Inflammatory macrophage treated with lipopolysaccharide for 4 hours (primary cell): ENCODE measurements at regions not wholly inside any gene's neighbourhood (a gene's known extent, or its start where the extent isn't known, plus 50 kb on each side); places are given as distances from the start of the nearest gene placed in this dataset.

Experiments
- DNase-seq: peaks from one replicate; pipeline ENCODE4 v3.0.0-alpha.2; 2020

DNA sequence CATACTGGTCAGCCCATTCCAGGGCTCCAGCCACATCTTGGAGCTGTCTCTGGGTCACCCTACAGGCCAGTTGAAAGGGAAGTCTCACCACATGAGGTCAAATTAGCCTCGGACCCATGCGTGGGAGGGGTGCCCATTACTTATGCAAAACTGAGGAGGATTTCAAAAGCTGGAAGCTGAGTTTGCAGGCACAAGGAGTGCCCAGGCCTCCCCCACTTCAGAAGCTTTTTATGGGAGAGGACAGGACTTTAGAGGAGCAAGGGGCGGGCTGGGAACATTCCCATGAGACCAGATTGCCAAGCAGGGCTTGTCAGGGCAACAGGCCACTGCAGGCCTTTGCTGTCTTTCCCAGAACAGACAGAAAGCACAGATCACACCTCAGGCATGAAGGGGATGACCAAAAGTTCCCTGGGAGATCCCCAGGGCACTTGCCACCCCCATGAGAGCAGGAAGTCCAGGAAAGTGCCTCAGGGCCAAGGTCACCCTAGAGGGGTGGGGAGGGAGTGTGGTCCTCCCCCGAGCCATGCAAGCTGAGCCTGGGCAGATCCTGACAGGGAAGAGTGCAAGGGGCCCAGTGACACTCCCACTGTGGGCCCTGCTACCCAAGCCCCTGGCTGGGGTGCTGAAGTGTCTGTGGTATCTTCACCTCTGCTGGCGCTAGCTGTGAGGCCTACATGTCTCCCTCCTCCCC, 267.7 kb downstream of the BCL11A start:
- peak; percentile 27 for DNase-seq

DNA sequence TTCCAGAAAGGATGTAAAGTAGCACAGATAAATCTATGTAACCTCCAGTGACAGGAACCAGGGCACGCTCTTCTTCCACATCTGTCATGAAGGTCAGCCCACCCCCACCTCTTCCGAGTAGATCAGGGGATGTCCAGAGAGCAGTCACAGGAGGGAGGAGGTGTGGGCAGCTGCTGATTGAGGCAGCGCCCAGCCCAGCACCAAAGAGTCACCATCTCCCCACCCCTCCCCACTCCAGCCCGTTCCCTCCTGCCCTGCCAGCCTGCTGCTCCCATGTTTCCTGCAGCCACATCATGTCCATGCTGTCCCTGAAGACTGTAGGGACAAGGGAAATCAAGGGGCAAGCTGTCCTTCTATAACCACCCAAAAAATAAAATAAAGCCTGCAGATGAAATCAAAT, 269.8 kb downstream of the BCL11A start:
- DNase-seq: no peak

DNA sequence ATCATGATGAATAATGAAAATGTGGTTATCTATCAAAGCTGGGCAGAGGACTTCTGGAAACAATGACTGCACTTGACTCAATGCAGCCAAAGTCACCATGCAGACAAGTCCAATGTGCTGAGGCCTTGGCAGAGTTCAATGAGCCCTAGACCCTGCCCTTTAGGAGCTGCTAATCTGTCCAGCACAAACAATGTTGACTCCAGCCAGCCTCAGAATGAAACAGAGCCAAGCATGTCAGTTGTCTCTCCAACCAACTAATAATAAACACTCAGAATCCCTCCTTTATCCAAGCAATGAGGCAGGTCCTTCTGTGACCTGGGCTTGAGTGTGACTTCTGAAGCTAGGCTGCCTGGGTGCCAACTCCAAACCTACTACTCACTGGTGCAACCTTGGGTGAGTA, 270.6 kb downstream of the BCL11A start:
- no peak for DNase-seq

DNA sequence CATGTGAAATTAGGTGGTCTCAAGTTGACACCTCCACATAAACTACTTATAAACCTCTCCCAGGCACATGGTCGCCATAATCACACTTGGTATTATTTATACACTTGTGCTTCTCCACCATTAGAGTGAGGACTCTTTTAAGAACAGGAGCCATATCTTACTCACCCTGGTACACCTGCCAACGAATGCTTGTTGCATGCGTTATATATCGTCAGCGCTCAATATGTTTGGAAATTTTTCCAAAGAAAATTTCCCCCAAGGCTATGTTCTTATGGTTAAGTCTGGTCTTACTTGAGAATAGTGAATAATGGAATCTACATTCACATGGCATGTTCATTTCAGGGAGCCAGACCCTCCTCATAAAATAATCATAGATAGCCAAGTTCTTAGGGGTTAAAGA, 271.7 kb downstream of the BCL11A start:
- DNase-seq: no peak

DNA sequence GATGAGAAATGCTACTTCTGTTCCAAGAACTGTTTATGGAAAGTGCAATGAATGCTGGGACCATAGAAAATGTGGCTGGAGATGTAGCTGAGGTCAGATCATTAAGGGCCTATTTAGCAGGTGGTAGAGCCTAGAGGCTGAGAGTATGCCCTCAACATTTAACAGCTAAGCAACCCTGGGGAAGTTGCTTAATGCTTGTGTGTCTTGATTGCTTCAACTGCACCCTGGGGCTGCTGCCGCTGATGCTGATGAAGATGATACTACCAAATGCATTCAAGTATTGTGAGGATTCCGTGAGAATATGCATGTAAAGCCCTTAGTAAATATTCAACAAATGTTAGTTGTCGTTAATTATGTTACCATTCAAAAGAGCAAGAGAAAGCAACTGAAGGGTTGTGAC, 273.2 kb downstream of the BCL11A start:
- no peak for DNase-seq

DNA sequence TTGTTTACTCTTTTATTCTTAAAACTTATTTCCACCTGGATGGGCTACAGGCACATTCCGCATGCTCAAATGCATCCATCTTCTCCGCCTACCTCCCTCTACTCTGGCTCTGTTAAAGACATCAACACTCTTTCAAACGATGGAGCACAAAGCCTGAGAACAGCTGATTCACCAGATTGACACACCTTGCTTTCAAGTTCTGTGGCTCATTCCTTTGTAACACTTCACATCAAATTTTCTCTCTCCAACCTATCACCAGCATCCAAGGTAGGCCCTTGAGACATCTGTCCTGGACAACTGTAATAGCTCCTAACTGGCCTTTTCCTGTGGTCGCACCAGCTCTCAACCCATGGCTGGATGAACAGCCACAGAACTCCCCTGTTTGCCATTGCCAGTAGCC, 274.5 kb downstream of the BCL11A start:
- DNase-seq: no peak

DNA sequence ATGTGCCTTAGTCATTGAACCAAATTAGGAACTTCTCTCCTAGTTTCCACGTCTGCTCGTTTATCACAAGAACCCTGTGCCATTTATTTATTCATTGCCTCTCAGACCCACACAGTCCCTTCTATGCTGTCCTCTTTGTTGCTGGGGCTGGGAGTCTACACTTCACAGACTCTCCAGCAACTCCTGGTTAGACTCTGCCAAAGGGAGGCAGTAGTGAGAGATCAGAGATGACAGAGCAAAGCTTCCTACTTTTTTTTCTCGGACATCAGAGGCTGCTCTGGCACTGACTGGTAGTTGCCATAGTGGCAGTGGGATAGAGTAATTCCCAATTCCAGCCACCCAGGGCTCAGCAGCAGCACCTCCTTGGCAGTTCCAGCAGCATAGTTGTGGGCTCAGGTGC, 277.5 kb downstream of the BCL11A start:
- DNase-seq: no peak

DNA sequence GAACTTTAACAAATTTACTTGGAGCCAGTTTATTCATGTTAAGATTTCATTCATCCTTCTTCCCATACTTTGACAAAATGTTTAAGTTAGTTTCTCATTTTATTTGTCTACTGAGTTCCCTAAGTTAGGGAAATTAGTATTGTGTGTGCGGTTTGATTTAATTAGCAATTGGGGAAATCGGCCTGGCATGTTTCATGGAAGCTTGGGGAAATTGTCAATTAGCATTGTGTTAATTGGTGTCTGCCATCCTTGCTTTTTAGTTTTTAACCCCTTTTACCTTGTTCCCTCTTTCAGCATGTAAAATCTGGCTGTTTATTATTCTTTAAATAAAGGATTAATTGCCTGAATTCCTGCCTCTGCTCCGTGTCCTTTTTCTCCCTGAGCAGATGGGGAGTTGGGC, 279.6 kb downstream of the BCL11A start:
- DNase-seq: no peak

DNA sequence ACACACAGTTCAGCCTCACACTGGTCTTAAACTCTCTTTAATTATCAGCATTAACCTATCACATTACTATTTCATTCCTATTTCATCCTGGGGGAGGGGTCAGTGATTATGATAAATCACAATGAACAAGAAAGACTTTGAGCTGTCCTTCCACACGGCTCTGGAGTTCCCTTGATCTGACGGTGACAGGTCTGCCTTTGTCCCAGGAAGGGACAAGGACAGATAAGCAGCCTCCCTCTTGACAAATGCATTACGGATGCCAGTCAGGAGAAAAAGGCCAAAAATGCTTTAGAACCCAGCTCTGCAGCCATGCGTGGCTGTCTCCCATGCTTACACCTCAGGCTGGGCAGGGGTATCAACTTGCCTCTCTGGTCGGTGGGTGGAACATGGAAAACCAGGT, 281.7 kb downstream of the BCL11A start:
- no peak for DNase-seq

DNA sequence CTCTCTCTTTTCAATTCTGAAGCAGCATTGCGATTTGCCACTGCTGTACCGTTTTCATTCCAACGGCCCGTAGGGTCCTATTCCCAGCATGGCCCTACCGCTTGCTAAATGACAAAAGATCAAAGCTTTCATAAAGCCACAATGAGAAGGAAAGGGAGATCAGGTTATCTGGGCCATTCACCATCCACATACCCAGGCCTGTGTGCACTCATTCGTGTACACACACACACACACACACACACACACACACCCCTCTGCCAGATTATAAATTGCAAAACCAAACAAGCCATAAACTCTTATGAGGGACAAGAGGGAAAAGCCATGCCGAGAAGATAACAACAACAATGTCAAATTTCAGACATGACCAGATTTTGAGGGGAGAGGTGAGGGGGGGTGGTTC, 282.3 kb downstream of the BCL11A start:
- no peak for DNase-seq

DNA sequence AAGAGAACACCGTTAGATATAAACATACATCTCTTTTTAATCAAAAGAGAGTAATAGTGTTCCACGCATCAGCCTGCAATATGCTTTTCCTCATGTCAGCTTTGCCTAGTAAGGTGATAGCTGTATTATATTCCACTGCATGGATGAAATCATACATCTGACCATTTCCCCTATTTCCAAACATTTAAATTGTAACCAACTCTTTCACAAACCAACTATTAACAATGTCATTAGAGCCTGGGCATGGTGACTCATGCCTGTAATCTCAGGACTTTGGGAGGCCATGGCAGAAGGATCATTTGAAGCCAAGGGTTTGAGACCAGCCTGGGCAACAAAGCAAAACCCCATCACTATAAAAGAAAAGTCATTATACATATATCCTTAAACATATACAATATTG, 284.8 kb downstream of the BCL11A start:
- DNase-seq: peak; percentile 62

DNA sequence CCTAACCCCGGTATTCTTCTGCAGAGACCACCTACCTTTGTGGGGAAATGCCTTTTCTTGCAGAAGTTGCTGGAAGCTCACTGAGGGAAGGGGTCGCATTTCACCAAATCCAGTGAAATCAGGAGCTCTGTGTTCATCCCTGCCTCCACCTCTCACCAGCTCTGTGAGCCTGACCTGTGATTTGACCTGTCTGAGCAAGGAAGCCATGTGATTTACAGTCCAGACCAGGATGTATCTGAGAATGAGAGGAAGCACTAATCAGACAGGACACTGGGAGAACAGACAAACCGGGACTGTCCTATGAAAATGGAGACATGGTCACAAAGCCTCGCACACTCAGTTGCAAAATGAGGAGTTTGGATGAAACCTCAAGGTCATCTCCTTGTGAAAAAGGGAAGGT, 285.4 kb downstream of the BCL11A start:
- no peak for DNase-seq

DNA sequence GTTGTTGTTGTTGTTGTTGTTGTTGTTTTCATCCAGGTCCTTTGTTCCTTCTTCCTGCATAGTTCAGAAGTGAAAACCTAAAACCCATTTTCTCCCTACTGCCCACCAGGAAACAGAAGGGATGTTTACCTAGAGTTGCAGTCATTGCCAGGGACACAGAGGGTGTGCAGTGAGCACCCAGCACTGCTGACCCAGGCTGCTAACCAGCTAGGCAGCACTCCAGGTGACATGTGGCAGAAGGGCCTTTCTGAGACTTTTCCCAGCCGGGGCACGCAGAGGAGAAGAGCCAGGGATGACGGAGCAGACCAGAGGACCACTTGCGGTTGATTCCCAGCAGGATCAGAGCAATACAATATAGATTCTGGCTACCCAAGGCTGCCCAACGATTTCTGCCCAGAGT, 286.3 kb downstream of the BCL11A start:
- no peak for DNase-seq

DNA sequence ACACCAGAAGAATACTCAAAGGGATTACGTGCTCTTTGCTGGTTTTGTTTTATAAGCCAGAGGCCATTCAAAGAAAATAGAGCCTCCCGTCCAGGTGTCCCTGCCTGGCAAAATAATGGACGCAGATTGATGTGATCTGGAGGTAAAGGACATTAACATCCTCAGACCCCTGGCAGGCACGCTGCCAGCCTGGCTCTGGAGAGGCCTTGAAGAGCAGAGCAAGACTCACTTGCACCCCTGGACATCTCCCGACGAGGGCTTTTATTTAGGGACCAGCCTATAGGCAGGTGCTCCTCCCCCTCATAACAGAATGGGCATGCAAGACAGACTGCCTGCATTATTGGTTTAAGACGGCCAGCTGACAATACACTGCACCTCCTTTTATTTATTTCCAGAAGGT, 291.3 kb downstream of the BCL11A start:
- DNase-seq: no peak

DNA sequence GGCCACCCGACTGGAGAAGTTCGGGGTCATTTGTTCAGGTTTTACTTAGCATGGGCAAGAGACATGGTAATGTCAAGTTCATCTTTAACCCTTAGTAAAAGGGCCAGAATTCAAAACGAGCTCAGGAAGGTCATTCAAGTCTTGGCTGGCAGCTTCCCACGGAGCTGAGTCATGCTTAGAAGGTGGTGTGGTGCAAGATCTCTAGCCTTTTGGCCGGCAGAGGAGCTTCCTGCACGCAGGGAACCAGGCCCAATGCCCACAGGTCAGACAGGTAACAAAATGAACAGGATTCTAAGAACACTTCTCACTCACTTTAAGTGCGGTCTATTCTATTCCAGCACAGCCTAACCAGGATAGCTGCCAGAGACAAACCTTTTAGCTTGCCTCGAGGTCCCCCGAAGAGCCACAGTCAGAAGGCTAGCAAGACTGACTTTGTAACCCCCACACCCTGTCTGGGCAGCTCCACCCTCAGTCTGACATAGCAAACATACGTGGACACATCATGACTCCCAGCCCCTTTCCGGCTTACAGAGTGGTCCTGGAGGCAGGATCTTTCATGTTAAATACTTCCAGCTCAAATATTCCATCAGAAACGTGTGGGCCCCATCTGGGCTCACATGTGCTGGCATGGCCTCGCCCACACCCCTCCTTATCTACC, 292.7 kb downstream of the BCL11A start:
- DNase-seq: peak; percentile 49

DNA sequence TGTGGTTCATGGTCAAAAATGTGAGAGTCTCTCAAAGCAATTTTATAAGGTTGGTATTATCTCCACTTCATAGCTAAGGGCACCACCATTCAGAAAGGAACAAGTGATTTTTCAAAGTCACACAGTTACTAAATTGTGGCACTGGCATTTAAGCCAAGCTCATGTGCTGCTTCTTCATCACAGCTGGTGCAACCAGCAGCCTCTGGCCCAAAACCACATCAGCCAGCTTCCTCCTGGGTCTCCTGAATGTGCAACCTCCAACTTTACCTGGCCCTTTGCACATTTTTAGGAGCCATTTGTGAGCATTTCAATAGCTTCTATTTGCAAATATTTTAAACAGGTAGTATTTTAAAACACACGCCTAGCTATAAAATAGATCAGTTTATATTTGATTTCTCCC, 293.7 kb downstream of the BCL11A start:
- no peak for DNase-seq

DNA sequence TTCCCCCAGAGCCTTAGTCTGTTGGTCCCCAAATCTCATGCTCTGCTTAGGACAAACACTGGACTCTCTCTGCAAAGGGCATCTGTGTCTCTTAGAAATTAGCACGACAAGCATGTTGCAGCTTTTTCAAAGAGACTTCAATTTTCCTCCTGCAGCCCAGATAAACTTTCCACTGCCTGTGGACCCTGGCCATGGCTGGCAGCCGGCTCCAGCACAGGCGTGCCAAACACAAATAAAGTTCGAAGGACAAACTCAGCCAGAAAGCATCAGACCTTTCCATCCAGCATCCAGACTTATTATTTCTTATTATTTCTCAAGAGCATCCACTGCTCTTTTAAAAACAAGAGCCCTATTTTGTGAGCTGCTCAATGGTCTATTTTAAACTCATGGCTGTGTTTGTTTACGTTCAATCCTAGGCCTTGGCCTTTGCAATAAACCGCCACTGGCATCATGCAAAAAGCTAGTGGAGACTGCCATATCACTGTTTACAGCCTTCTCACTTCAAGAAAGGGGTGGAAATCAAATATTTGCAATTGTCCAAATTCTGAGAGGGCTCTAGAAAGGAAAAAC, 300.8 kb downstream of the BCL11A start:
- DNase-seq: no peak

DNA sequence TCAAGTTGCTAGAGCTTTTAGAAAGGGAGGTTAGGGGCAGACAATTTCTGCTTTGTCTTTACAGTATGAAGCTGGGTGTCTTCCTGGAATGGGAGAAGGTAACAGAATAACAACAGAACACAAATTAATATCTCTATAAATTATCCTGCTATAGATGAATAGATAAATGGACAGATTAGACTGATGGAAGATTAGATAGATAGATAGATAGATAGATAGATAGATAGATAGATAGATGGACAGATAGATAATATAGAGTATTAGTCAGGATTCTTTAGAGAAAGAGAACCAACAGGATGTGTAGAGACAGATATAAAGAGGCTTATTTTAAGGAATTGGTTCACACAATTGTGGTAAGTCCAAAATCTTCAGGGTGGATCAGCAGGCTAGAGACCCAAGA, 302.2 kb downstream of the BCL11A start:
- no peak for DNase-seq

DNA sequence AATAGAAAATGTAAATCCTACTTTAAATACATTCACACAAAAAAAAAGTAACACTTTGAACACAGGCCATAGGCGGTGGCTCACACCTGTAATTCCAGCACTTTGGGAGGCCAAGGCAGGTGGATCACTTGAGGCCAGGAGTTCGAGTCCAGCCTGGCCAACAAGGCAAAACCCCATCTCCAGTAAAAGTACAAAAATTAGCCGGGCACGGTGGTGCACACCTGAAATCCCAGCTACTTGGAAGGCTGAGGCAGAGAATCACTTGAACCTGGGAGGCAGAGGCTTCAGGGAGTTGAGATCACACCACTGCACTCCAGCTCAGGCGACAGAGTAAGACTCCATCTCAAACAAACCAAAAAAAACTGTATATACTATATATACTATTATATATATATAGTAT, 303.6 kb downstream of the BCL11A start:
- DNase-seq: no peak

DNA sequence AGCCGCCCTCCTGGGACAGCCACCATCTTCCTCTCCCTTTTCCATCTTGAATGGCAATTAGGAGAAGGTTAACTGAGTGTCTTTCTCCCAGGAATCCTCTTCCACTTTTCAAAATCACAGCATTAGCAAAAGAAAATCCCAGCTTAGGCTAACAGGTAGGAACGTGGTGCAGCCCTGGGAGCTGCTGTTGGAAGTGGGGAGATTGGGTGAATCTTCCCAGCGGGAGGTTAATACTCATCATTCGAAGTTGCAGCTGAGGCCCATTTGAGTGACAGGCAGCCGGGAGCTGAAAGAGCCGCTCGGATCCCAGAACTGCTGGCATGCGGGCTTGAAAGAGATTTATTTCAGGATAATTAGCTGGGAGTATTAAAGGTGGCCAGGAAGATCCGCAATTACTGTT, 306.0 kb downstream of the BCL11A start:
- DNase-seq: no peak

DNA sequence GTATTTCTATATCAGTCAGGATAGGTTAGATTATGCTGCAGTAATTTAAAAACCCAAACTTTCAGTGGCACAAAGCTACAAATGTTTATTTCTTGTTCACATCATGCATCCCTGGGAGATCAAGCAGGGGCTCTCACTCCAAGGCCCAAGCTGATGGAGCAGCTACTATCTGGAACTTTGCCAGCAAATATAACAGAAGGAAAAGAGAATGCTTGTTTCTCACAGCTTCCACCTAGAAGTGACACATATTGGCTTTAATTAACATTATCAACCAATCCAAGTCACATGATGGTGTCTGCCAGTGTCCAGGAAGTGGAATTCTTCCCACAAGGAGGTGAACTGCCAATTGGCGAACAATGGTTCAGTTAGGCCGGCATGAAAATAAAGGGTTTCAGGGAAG, 306.9 kb downstream of the BCL11A start:
- no peak for DNase-seq

DNA sequence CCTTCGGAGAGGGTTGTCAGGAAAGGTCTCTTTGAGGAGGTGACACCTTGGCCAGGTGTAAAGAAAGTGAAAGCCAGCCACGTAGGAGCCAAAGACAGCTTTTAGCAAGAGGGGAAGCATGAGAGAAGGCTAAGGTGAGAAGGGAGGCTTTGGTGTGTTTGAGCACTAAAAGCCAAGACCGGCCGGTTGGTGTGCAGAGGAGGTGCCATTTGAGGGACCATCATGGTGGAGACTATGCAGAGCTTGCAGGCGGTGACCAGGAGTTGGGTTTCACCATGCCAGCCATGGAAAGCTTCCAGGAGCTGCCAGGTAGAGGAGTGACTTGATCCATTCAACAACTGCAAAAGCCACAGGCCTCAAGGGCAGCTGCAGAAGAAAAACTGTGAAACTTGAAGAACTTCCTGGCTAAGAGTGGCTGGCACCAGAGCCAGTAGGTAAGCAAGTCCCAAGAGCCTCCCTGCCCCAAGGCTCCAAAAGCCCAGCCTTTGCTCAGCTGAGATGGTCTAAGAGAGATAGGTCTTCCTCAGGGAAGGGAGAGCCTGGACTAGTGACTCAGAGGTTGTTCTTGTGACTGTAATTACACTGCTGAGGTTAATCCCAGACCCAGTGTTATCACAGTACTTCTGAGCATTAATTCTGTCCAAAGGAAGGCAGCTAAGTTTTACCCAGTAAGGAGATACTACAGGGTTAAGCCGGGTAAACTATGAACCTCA, 319.0 kb downstream of the BCL11A start:
- DNase-seq: no peak

DNA sequence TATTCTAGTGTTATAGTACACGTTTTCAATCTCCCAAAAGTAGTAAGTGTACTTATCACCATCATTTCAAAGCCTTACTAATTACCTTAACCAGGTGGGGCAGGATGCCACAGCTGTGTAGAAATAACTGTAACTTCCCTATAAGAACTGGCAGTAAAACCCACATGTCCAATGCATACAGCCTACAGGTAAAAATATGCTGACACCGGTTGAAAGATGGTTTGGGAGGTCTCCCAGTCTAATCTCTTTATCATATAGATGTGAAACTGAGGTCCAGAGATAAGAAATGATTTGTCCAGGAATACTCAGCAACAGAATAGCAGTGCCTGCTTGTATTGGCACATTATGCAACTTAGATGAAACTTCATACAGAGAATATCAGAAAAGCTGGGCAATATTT, 322.9 kb downstream of the BCL11A start:
- DNase-seq: no peak

DNA sequence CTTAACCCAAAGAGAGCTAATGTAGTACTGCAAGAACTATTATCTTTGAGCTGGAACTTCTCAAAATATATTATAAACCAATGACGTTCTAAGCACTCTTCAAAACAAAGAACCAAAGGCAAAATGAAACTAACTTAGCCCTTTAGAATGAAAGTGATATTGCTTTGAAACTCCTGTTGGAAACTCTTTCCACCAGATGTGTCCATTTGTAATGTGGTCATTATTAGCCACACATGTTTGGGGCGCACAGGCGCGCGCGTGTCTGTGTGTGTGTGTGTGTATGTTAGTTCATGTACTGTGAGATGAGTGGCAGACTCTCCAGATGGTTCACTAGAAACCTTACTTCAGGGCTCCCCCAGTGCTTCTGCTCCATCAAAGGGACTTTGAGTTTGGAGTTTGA, 323.4 kb downstream of the BCL11A start:
- DNase-seq: peak; percentile 22
